GM23338 (cell line): ENCODE measurements at regions not wholly inside any gene's neighbourhood (a gene's known extent, or its start where the extent isn't known, plus 50 kb on each side); places are given as distances from the start of the nearest gene placed in this dataset.
A peak's percentile ranks its signal among the peaks of the same experiment; 100 is the strongest.

Experiments used
- ATAC-seq: fragments of 200-7000 bp; cut with Tn5 transposase; 3 replicates; pipeline ENCODE4 v1.9.1; 2020
- DNase-seq: peaks from one replicate; pipeline ENCODE4 v3.0.0-alpha.2; 2015; ENCODE audit warnings: low spot score
- H2AFZ ChIP-seq: fragments of 200-600 bp; sonication (generic); 2 replicates; pipeline ENCODE4 v1.8.0; 2016; ENCODE audit warnings: antibody characterized with exemption, mild to moderate bottlenecking, moderate library complexity
- H3F3A ChIP-seq: fragments of 200-600 bp; sonication (generic); replicated peaks from 2 replicates; pipeline ENCODE4 v1.8.0; 2017; ENCODE audit warnings: antibody characterized with exemption, mixed run types, low read depth
- H3K27ac ChIP-seq: fragments of 200-600 bp; sonication (generic); 2 replicates; pipeline ENCODE4 v1.6.1; 2016; ENCODE audit warnings: low read depth
- H3K27me3 ChIP-seq: fragments of 200-600 bp; sonication (generic); 2 replicates; pipeline ENCODE4 v1.8.0; 2016; ENCODE audit warnings: mild to moderate bottlenecking, mixed run types, moderate library complexity; ENCODE audit not compliant: insufficient read depth
- H3K36me3 ChIP-seq: fragments of 200-600 bp; sonication (generic); 2 replicates; pipeline ENCODE4 v1.8.0; 2016; ENCODE audit warnings: mild to moderate bottlenecking; ENCODE audit not compliant: insufficient read depth
- H3K4me1 ChIP-seq: fragments of 200-600 bp; sonication (generic); 2 replicates; pipeline ENCODE4 v1.8.0; 2016; ENCODE audit warnings: mild to moderate bottlenecking, moderate library complexity; ENCODE audit not compliant: insufficient read depth
- H3K4me2 ChIP-seq: fragments of 200-600 bp; sonication (generic); 2 replicates; pipeline ENCODE4 v1.7.1; 2017; ENCODE audit warnings: mixed run types
- H3K4me3 ChIP-seq: fragments of 200-600 bp; sonication (generic); 2 replicates; pipeline ENCODE4 v1.6.1; 2016; ENCODE audit warnings: mixed run types
- H3K79me2 ChIP-seq: fragments of 200-600 bp; sonication (generic); replicated peaks from 2 replicates; pipeline ENCODE4 v1.8.0; 2017; ENCODE audit warnings: mild to moderate bottlenecking; ENCODE audit not compliant: insufficient read depth
- H3K9me2 ChIP-seq: fragments of 200-600 bp; sonication (generic); 2 replicates; pipeline ENCODE4 v1.8.0; 2017; ENCODE audit not compliant: insufficient read depth
- H4K20me1 ChIP-seq: fragments of 200-600 bp; sonication (generic); replicated peaks from 2 replicates; pipeline ENCODE4 v1.8.0; 2017; ENCODE audit warnings: mild to moderate bottlenecking; ENCODE audit not compliant: insufficient read depth
- H3K27ac Mint-ChIP-seq: 2 replicates; pipeline ENCODE4 v1.8.0; 2020; ENCODE audit warnings: inconsistent platforms, mild to moderate bottlenecking, moderate library complexity, mixed read lengths
- H3K27me3 Mint-ChIP-seq: 3 replicates; pipeline ENCODE4 v1.8.0; 2022; ENCODE audit warnings: low read depth, mild to moderate bottlenecking, moderate library complexity, mixed read lengths, inconsistent platforms; ENCODE audit not compliant: insufficient read depth, poor library complexity
- H3K36me3 Mint-ChIP-seq: 3 replicates; pipeline ENCODE4 v1.8.0; 2021; ENCODE audit warnings: low read depth, mild to moderate bottlenecking, inconsistent platforms, moderate library complexity, mixed read lengths
- H3K4me1 Mint-ChIP-seq: 3 replicates; pipeline ENCODE4 v1.8.0; 2020; ENCODE audit warnings: mild to moderate bottlenecking, inconsistent platforms, mixed read lengths
- H3K4me3 Mint-ChIP-seq: 3 replicates; pipeline ENCODE4 v1.8.0; 2021; ENCODE audit warnings: moderate library complexity, mild to moderate bottlenecking, inconsistent platforms, mixed read lengths
- H3K9me3 Mint-ChIP-seq: 3 replicates; pipeline ENCODE4 v1.8.0; 2020; ENCODE audit warnings: moderate library complexity, mild to moderate bottlenecking, inconsistent platforms, mixed read lengths
- CTCF ChIP-seq, 2 experiments: fragments of 200-600 bp in 1 of 2; sonication (generic) in 1 of 2; conservative IDR thresholded peaks; 2 replicates each; pipeline versions ENCODE4 v1.5.1 to v1.6.1; 2016 to 2017; ENCODE audit warnings: antibody characterized with exemption in 2 of 2, low read depth in 2 of 2, mild to moderate bottlenecking in 2 of 2, moderate library complexity in 1 of 2
- EZH2phosphoT487 ChIP-seq: fragments of 200-600 bp; sonication (generic); IDR thresholded peaks from one replicate; pipeline ENCODE4 v1.8.1; 2018; ENCODE audit warnings: antibody characterized with exemption; ENCODE audit not compliant: unreplicated experiment
- JUNB ChIP-seq: IDR thresholded peaks from one replicate; pipeline ENCODE4 v1.6.1; 2016; ENCODE audit warnings: antibody characterized with exemption; ENCODE audit not compliant: unreplicated experiment
- STAT1 ChIP-seq: IDR thresholded peaks from one replicate; pipeline ENCODE4 v1.6.1; 2016; ENCODE audit warnings: antibody characterized with exemption; ENCODE audit not compliant: unreplicated experiment
- ZNF462 ChIP-seq: fragments of 250-450 bp; sonication (Bioruptor Pico); IDR thresholded peaks from 2 replicates; pipeline ENCODE4 v1.5.0; 2020; ENCODE audit warnings: mild to moderate bottlenecking, moderate library complexity
- TF ChIP-seq, protein P1 (sequence below): IDR thresholded peaks from one replicate; pipeline ENCODE4 v1.6.1; 2018; ENCODE audit warnings: antibody characterized with exemption; ENCODE audit not compliant: unreplicated experiment
- TF ChIP-seq, protein P2 (sequence below): IDR thresholded peaks from 2 replicates; pipeline ENCODE4 v1.6.1; 2016; ENCODE audit warnings: antibody characterized with exemption

DNA sequence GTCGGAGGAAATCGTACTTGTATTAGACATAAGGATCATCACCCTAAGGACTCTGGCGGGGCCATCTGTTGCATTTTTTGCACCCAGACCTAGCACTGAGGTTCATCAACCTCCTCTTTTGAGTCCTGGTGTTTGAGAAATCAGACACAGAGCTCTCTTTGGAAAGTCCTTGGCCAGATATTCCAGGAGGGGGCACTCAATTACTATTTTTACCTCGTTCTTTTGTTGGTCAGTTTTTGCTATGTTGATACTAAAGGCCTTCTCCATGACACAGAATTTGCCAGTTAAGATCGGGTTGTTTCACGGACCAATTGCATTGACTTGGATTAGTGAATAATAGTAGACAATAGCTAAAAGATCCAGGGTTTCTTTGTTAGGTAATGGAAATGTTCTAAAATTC, 711.2 kb downstream of the KCNT2 start:
- Histone ChIP-seq H4K20me1 (no peaks in the 10 kb centered on the region), H2AFZ (no peak overlapping the region), H3F3A (no peaks in the 10 kb centered on the region), H3K4me1 (no peaks in the 10 kb centered on the region), H3K79me2 (no peaks in the 10 kb centered on the region), H3K27ac (no peak overlapping the region), H3K9me2 (peaks cover 19% of the 10 kb centered on the region; the same call in 1 of the 2 replicates), H3K36me3 (no peaks in the 10 kb centered on the region), H3K4me2 (no peak overlapping the region), H3K27me3 (no peaks in the 10 kb centered on the region), H3K4me3 (no peak overlapping the region)
- no peak overlapping the region for H3K27ac Mint-ChIP-seq
- ATAC-seq (peak; percentile 34; the same call in 2 of the 3 replicates), DNase-seq (peak; percentile 49)
- H3K4me1 Mint-ChIP-seq = no peaks in the 10 kb centered on the region; the same call in 2 of the 3 replicates
- peak; percentile 42 to 44; a peak in 3 of 4 replicates for TF ChIP-seq CTCF (conservative IDR thresholded peaks at IDR 0.05; ENCODE audit: low read depth in 2 of 2)
- no peak for TF ChIP-seq ZNF462
- H3K36me3 Mint-ChIP-seq = no peaks in the 10 kb centered on the region
- H3K27me3 Mint-ChIP-seq = no peaks in the 10 kb centered on the region
- H3K4me3 Mint-ChIP-seq = no peak overlapping the region
- no peaks in the 10 kb centered on the region; the same call in 2 of the 3 replicates for H3K9me3 Mint-ChIP-seq

- Mint-ChIP-seq H3K36me3 (no peaks in the 10 kb centered on the region), H3K4me1 (no peaks in the 10 kb centered on the region; the same call in 2 of the 3 replicates), H3K9me3 (no peaks in the 10 kb centered on the region; the same call in 1 of the 3 replicates), H3K27me3 (no peaks in the 10 kb centered on the region), H3K4me3 (no peak overlapping the region), H3K27ac (no peak overlapping the region)
- Histone ChIP-seq H3K79me2 (no peaks in the 10 kb centered on the region), H3K27ac (no peak overlapping the region), H3K4me3 (no peak overlapping the region), H3K4me2 (no peak overlapping the region), H4K20me1 (no peaks in the 10 kb centered on the region), H3F3A (no peaks in the 10 kb centered on the region), H2AFZ (peak overlapping the region; percentile 28; the same call in 1 of the 2 replicates), H3K9me2 (peaks cover 14% of the 10 kb centered on the region; the same call in 1 of the 2 replicates), H3K4me1 (no peaks in the 10 kb centered on the region), H3K27me3 (no peaks in the 10 kb centered on the region), H3K36me3 (no peaks in the 10 kb centered on the region)
- peak; percentile 4 for DNase-seq
- no peak for ATAC-seq
- no peak for TF ChIP-seq STAT1
- no peak for TF ChIP-seq JUNB
- no peak for TF ChIP-seq EZH2phosphoT487
- TF ChIP-seq, protein P1, sequence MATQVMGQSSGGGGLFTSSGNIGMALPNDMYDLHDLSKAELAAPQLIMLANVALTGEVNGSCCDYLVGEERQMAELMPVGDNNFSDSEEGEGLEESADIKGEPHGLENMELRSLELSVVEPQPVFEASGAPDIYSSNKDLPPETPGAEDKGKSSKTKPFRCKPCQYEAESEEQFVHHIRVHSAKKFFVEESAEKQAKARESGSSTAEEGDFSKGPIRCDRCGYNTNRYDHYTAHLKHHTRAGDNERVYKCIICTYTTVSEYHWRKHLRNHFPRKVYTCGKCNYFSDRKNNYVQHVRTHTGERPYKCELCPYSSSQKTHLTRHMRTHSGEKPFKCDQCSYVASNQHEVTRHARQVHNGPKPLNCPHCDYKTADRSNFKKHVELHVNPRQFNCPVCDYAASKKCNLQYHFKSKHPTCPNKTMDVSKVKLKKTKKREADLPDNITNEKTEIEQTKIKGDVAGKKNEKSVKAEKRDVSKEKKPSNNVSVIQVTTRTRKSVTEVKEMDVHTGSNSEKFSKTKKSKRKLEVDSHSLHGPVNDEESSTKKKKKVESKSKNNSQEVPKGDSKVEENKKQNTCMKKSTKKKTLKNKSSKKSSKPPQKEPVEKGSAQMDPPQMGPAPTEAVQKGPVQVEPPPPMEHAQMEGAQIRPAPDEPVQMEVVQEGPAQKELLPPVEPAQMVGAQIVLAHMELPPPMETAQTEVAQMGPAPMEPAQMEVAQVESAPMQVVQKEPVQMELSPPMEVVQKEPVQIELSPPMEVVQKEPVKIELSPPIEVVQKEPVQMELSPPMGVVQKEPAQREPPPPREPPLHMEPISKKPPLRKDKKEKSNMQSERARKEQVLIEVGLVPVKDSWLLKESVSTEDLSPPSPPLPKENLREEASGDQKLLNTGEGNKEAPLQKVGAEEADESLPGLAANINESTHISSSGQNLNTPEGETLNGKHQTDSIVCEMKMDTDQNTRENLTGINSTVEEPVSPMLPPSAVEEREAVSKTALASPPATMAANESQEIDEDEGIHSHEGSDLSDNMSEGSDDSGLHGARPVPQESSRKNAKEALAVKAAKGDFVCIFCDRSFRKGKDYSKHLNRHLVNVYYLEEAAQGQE = no peak
- TF ChIP-seq, protein P2, sequence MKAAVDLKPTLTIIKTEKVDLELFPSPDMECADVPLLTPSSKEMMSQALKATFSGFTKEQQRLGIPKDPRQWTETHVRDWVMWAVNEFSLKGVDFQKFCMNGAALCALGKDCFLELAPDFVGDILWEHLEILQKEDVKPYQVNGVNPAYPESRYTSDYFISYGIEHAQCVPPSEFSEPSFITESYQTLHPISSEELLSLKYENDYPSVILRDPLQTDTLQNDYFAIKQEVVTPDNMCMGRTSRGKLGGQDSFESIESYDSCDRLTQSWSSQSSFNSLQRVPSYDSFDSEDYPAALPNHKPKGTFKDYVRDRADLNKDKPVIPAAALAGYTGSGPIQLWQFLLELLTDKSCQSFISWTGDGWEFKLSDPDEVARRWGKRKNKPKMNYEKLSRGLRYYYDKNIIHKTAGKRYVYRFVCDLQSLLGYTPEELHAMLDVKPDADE = no peak
Measured at GRCh38 chr1:195894411-195894810, 713.8 kb downstream of the KCNT2 start.
